Adrenal gland (tissue), 9 donors: ENCODE measurements at regions not wholly inside any gene's neighbourhood (a gene's known extent, or its start where the extent isn't known, plus 50 kb on each side); places are given as distances from the start of the nearest gene placed in this dataset.
"Not testable (repeated sequence)": the region's sequence is repeated elsewhere in the genome, so short reads cannot be mapped to it uniquely, and the experiment has no call there.

Experiments used
- DNase-seq, 7 donors: peaks; one replicate each; pipeline ENCODE4 v3.0.0-alpha.2; 2019 to 2020
- H3K27ac ChIP-seq, 5 donors: fragments of 200-600 bp; sonication (generic) in 4 of 5; 1 replicate in 3 of 5; 2 replicates in 2 of 5; pipeline versions ENCODE4 v1.5.1 to v1.8.0; 2016 to 2020; ENCODE audit warnings: mild to moderate bottlenecking in 1 of 5
- H3K27me3 ChIP-seq: fragments of 200-600 bp; 2 replicates; pipeline ENCODE4 v1.8.0; 2021
- H3K36me3 ChIP-seq, 2 donors: fragments of 200-600 bp; replicated peaks in 1 of 2; 1 replicate in 1 of 2; 2 replicates in 1 of 2; pipeline versions ENCODE4 v1.5.1 to v1.8.0; 2018 to 2022
- H3K4me1 ChIP-seq, 2 donors: fragments of 200-600 bp; replicated peaks in 1 of 2; 1 replicate in 1 of 2; 2 replicates in 1 of 2; pipeline versions ENCODE4 v1.5.1 to v1.8.0; 2018 to 2021
- H3K4me3 ChIP-seq, 4 donors: fragments of 200-600 bp; sonication (generic) in 3 of 4; one replicate each; pipeline ENCODE4 v1.5.1; 2016 to 2018
- H3K9me3 ChIP-seq, 3 donors: fragments of 200-600 bp; sonication (generic) in 1 of 3; replicated peaks in 1 of 3; 1 replicate in 2 of 3; 2 replicates in 1 of 3; pipeline versions ENCODE4 v1.5.1 to v1.8.0; 2016 to 2021
- CTCF ChIP-seq, 6 experiments: fragments of 450-650 bp in 4 of 6; fragments of 200-600 bp in 2 of 6; sonication (generic) in 1 of 6; IDR thresholded peaks; 1 replicate in 5 of 6; 2 replicates in 1 of 6; pipeline versions ENCODE4 v1.5.1 to v1.8.0; 2016 to 2021; ENCODE audit warnings: antibody characterized with exemption in 6 of 6, mild to moderate bottlenecking in 2 of 6, moderate library complexity in 1 of 6
- POLR2A ChIP-seq, 2 donors: fragments of 450-650 bp; IDR thresholded peaks; one replicate each; pipeline ENCODE4 v1.6.1; 2017; ENCODE audit warnings: antibody characterized with exemption in 2 of 2, mild to moderate bottlenecking in 2 of 2, moderate library complexity in 1 of 2
- WGBS, 4 donors: extraction: QIAGEN DNeasy Blood & Tissue Kit in 2 of 4; methylation state at CpG; one replicate each; pipeline versions ENCODE4 v1.1.5 to v1.1.7; 2013 to 2017; 5-methylcytosine and 5-hydroxymethylcytosine counted together
- intact Hi-C, 2 donors: fragments of 100-400 bp; cut with DNase I; formaldehyde crosslinking; loops; one replicate each; pipeline versions ENCODE4 v1.14.1 to v1.15.0; 2022 to 2023
- donor health status: healthy with polysubstance abuse.
- donor health status: Bipolar disorder and iron deficiency.
- donor health status: DM: yes; HTN: yes; CAD: no.
- donor health status: DM: no; HTN: no; CAD: no.
- donor health status: DM: no; HTN: no; CAD: no.

- Histone ChIP-seq H3K4me1 (no peaks in the 10 kb centered on the region), H3K27ac (no peak overlapping the region), H3K4me3 (no peak overlapping the region), H3K9me3 (no peaks in the 10 kb centered on the region), H3K27me3 (no peaks in the 10 kb centered on the region), H3K36me3 (no peaks in the 10 kb centered on the region)
- no peak for DNase-seq
- 50 to 75% (median 67%) methylated on average over 3 of the region's 3 CpGs for WGBS, 4 donors
- intact Hi-C loops: no loop called here
- TF ChIP-seq POLR2A (IDR thresholded peaks at IDR 0.05): no peak
- no peak for TF ChIP-seq CTCF (IDR thresholded peaks at IDR 0.05)
Measured at GRCh38 chr2:83795777-83796176, 663.3 kb downstream of the SUCLG1 start.

GRCh38 chr2:83790467-83790866, 668.6 kb downstream of the SUCLG1 start:
- DNase-seq, H3K9me3 ChIP-seq, H3K36me3 ChIP-seq, H3K4me1 ChIP-seq, intact Hi-C loops, H3K27ac ChIP-seq, H3K27me3 ChIP-seq, H3K4me3 ChIP-seq: not testable (repeated sequence)
- WGBS, 4 donors: 81 to 91% (median 83%) methylated on average over 6 of the region's 6 CpGs

- H3K9me3 ChIP-seq, H3K27me3 ChIP-seq, H3K36me3 ChIP-seq, H3K4me3 ChIP-seq, DNase-seq, H3K27ac ChIP-seq, H3K4me1 ChIP-seq, intact Hi-C loops: not testable (repeated sequence)
- WGBS, 4 donors: 72 to 96% (median 88%) methylated on average over 1 to 2 of the region's 2 CpGs
Measured at GRCh38 chr2:83789674-83790073, 669.4 kb downstream of the SUCLG1 start.

- intact Hi-C loops, H3K9me3 ChIP-seq, H3K27ac ChIP-seq, H3K27me3 ChIP-seq, DNase-seq, H3K36me3 ChIP-seq, H3K4me3 ChIP-seq, H3K4me1 ChIP-seq: not testable (repeated sequence)
- 73 to 85% (median 80%) methylated on average over 9 of the region's 9 CpGs for WGBS, 4 donors
Measured at GRCh38 chr2:83788938-83789566, 670.0 kb downstream of the SUCLG1 start.

GRCh38 chr2:83787189-83787588, 671.9 kb downstream of the SUCLG1 start:
- H3K36me3 ChIP-seq: no peaks in the 10 kb centered on the region
- no peak overlapping the region for H3K4me3 ChIP-seq
- DNase-seq: no peak
- intact Hi-C loops: no loop called here
- H3K4me1 ChIP-seq: no peaks in the 10 kb centered on the region
- no peak for TF ChIP-seq CTCF (IDR thresholded peaks at IDR 0.05)
- no peaks in the 10 kb centered on the region for H3K27me3 ChIP-seq
- WGBS, 4 donors: 66 to 84% (median 75%) methylated on average over 1 of the region's 1 CpG
- H3K9me3 ChIP-seq: no peaks in the 10 kb centered on the region
- H3K27ac ChIP-seq: no peak overlapping the region

GRCh38 chr2:83786140-83786539, 672.9 kb downstream of the SUCLG1 start:
- DNase-seq: no peak
- 73 to 79% (median 77%) methylated on average over 4 of the region's 4 CpGs for WGBS, 4 donors
- Histone ChIP-seq H3K27me3 (no peaks in the 10 kb centered on the region), H3K4me3 (no peak overlapping the region), H3K9me3 (no peaks in the 10 kb centered on the region), H3K27ac (no peak overlapping the region), H3K4me1 (no peaks in the 10 kb centered on the region), H3K36me3 (no peaks in the 10 kb centered on the region)
- no peak for TF ChIP-seq CTCF (IDR thresholded peaks at IDR 0.05)
- TF ChIP-seq POLR2A (IDR thresholded peaks at IDR 0.05): no peak
- intact Hi-C loops: no loop called here
